ENCODE measurements at regions not wholly inside any gene's neighbourhood (a gene's known extent, or its start where the extent isn't known, plus 50 kb on each side); places are given as distances from the start of the nearest gene placed in this dataset.

DNA sequence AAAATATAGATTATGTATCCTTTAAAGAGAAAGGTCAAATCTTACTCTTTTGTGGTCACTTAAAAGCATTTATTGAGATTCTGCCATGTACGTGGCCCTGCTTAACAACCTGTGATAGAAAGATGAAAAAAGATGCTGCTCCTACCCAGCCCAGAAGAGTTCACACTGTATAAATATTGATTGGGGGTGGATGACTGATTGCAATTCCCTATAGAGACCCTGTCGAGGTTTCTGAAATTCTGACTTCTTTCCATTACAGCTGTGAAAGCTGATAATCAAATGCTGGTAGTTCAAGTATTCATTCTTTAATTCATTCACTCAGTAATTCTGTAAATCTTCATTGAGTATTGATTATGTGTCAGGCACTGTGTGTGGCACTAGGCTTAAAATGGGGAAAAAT lies 114.1 kb upstream of the CHL1 start:
- no peak for DNase-seq

DNA sequence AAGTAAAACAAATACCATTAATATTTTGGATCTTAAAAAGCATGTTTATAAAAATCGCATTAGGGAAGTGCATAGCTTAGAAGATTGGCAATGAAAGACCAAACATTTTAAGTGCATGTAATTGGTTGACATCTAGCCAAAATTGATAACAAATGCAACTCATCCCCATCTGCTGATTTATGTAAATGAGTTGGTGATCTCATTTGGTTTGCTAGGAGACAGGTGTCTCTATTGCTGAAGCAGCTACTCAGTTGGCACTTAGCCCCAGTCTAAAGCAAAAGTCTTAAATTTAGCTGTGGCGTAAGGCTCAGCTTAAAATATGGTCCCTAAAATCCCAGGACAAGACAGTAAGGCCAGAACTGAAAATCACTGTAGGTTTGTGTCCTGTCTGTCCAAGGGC lies 113.5 kb upstream of the CHL1 start:
- no peak for DNase-seq

GRCh38 chr3:85180-85579 lies 111.4 kb upstream of the CHL1 start:
- no peak for DNase-seq

GRCh38 chr3:88267-88666 lies 108.3 kb upstream of the CHL1 start:
- DNase-seq = no peak

- no peak for DNase-seq
Observed at GRCh38 chr3:93746-94145, 102.8 kb upstream of the CHL1 start.

DNA sequence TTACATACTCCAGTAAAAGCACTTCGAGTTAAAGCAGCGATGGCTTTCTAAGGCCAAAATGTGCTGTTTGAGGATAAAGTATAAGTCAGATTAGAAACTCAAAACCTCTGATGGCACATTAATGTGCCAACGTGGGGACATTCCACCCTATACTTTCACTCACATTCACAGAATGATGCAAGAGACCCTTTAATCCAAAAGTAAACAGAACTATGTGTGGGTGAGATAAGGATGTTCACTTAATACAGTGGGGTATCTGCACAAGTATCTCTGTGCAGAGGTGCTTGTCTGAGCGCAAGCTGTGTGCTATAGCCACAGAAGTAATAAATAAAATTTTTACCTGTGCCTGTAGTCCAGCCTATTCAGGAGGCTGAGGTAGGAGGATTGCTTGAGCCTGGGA lies 100.3 kb upstream of the CHL1 start:
- DNase-seq = no peak

GRCh38 chr3:97417-98258 lies 98.9 kb upstream of the CHL1 start:
- no peak for DNase-seq

- DNase-seq = no peak
Observed at GRCh38 chr3:98259-98654, 98.3 kb upstream of the CHL1 start.

DNA sequence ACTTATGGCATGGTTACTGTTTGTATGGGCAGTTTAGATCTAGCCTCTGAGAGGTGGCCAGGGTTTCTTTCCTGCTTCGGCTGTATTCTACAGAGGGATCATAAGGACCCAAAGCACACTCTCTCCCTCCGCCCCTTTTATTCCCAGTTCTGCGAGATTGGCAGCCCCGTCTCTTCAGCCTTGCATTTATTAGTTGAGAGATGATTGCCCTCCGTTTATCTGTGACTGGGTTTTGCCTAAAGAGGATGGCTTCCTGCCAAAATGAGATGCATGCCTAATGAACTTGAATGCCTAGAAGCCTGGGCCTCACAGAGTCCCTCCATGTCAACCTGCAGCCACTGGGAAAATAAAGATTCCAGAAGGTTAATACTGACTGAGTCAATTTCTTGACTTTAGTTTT lies 97.1 kb upstream of the CHL1 start:
- DNase-seq = no peak

DNA sequence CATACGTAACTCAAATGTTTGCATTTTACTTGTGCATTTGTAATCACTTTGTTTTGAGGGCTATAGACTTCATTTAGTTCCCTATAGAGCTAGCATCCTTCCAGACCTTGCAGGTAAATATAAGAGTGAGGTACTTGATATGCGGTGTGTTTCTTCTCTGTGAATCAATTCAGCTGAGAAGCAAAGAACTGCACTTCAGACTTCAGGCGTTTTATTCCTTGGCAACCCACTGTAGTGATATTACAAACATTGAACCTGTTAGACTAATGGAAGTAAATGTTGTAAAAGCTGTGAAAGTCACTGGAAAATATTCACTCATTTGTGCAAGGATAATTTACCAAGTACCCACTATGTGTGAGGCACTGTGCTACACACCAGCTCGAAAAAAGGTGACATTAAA lies 94.1 kb upstream of the CHL1 start:
- DNase-seq = no peak

- no peak for DNase-seq
Observed at GRCh38 chr3:103991-104390, 92.6 kb upstream of the CHL1 start.

- DNase-seq = no peak
Observed at GRCh38 chr3:105585-105984, 91.0 kb upstream of the CHL1 start.

- no peak for DNase-seq
Observed at GRCh38 chr3:106619-107018, 89.9 kb upstream of the CHL1 start.

DNA sequence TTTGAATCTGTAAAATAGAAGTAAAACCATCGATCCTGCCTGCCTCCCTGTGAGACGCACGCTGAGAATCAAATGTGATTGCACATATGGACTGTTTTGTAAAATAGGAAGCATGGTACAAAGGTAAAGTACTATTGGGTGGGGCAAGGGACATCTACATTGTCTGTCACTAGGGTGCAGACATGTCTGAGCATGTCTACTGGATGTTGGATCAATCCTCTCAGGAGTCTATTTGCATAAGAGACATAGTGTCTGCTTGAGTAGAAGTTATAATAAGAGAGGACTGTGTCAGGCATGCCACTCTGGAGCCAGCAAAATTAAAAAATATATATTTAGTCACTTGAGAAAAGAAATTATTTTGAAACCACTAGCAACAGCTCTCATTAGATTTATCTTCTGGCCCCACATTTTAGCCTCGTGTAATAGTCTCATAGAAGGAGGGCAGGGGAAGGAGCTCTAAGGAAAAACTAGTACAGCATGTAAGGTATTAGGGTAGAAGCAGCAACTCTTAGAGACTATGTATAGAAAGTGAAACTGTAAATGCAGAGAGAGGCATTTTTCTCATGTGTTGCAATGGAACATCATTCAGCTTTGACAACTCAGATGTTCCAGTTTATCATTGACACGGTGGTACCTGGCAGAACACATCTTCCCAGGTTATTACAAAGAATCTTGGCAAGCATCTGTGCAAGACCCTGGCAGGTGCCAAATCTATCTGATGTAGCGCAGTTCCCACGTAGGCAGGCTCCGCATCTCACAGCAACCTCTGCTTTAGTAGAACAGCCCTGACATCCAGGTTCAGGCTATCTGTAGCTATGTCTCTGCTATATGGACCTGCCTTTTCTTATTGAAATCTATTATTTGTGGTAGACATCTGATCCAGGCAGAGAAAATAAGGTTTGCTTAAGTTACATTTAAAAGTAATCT lies 85.2 kb upstream of the CHL1 start:
- no peak for DNase-seq

DNA sequence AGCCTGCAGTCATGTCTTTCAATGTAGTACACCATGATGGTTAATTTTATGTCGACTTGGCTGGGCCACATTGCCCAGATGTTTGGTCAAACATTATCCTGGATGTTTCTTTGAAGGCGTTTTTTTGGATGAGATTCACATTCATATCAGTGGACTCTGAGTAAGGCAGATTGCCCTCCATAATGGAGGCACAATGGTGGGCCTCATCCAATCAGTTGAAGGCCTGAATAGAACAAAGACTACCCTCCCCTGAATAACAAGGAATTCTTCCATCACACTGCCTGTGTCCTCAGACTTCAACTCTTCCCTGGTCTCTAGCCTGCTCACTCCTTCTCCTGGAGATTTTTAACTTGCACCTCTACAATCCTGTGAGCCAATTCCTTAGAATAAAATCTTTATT lies 83.8 kb upstream of the CHL1 start:
- DNase-seq = no peak

DNA sequence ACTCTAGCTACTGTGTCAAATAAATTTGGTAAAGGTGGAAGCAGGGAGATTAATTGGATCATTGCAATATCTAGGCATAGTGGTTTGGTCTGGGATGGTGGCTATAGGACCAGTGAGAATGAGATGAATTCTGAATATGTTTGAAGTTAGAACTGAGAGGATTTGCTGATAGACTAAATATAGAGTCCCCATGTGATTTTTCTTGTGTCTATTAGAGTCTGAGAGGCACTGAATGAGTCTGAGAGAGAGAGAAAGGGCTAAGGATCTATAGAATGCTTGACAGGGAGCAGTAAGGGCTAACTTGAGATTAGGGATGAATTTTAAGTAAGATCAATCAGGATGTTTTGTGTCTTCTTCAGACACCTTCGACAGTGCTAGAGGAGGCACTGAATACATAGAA lies 77.9 kb upstream of the CHL1 start:
- no peak for DNase-seq

DNA sequence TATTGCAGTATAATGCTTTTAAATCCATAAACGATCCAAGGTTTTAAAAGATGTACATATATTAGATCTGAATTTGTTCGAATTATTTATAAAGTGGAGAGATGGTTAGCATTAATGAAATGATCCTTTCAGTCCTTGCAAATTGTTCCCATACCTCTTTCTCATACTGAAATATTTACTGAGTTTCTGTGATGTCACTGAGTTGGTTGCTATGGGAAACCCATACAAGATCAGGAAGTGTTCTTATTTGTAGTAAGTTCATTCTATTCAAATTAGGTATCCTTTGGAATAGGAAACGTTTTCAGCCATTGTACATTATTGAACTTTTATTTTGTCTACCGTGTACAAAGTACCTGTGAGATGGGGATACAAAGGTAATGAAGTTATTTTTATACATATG lies 73.2 kb upstream of the CHL1 start:
- no peak for DNase-seq

DNA sequence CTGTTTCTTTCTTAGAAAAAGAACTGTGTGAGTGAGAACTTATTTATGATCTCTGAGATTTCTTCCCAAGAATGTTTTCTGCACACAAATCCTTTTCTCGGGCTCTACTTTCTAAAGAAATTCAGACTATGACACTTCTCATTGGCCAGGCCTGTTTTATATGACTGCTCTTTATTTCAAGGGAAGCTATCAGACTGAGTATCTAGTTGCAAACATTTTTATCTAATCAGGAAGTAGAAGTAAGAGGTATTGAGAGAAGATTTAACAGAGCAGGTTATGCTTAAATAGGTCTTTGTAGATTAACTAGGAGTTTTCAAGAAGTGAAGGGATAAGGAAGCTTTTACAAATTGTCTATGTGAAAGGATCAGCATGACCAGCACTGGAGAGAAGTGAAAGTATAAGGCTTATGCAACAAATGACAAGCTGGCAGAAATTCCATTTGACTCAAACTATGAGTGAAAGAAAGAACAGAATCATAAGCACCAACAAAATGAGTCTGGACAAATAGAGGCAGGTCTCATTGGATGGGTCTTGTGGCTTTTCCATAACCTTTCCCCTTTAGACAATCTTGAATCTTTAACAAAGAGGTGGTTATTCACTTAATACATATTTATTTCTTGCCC lies 71.9 kb upstream of the CHL1 start:
- no peak for DNase-seq

DNA sequence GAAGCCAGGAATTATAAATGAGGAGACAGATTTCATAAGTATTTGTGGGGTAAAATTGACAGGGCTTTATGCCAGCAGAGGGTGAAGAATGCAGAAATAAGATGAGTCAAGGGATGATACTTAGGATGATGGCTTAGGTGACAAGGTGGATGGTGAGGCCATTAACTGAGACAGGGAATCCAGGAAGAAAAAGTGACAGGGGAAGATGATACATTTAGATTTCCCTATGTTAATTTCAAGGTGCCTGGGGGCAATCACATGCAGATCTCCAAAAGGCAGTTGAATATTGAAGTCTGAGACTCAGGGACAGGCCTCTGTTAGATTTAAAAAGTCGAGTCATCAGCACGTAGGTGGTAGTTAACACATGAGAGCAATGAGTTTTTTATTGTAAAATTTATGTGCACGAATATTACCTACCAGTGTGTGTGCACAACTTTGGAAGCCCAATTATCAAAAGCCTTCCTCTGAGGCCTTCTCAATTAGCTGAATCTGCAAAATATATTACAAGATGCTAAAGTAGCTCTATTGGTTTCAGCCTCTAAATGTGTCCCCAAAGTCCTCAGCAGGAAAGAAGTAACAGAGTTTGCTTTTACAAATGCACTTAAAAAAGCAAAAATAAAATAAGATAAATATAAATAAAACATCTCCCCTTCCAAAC lies 67.9 kb upstream of the CHL1 start:
- DNase-seq = no peak

DNA sequence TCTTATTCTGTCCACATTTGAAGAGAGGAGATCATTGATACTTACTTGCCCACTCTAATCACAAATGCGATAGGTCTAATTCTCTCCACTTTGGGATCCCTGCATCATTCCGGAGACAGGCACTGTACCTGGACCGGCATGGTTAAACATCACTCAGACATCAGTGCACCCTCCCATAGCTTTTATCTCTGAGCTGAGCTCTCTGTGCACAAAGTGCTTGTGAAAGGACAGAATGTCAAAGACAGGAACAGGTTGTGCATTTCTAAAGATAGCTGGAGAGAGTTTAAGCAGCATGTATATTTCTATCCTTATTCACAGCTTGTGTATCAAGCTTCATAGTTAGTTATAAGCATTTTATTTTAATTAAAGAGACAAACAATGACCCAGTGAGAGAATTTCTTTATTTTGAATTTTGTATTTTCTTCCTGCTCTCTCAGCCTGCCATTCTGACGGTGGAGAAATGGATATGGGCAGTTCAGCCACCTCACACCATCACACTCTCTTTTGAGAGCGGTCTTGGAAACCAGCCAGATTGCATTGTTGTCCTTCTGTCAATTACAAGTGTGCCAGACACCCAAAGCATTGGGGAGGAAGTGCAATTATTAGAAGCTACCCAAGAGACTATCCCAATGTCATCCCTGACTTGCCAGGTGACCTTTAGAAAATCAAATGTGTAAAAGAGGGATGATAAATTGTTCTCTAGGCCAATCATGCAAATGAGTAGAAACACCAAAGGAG lies 65.2 kb upstream of the CHL1 start:
- no peak for DNase-seq

DNA sequence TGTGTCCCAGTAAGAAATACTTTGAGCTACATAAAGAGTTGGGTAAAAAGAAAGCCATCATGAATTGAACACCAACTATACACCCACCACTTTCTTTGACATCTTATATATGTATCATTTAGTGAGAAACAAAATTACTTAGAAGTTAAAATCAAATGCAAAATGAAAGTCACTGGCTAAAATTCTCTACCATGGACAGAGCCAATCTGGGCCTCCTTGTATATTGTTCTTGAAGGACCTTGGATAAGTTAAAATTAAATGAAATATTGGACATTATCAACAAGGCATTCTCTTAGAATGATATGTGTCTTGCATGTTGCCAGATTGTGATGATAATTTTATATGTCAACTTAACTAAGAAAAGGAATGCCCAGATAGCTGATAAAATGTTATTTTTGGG lies 64.2 kb upstream of the CHL1 start:
- DNase-seq = no peak

GRCh38 chr3:132904-133303 lies 63.7 kb upstream of the CHL1 start:
- no peak for DNase-seq
